ENCODE measurements at regions not wholly inside any gene's neighbourhood (a gene's known extent, or its start where the extent isn't known, plus 50 kb on each side); places are given as distances from the start of the nearest gene placed in this dataset.
A peak's percentile ranks its signal among the peaks of the same experiment; 100 is the strongest.
"Not testable (repeated sequence)": the region's sequence is repeated elsewhere in the genome, so short reads cannot be mapped to it uniquely, and the experiment has no call there.

DNA sequence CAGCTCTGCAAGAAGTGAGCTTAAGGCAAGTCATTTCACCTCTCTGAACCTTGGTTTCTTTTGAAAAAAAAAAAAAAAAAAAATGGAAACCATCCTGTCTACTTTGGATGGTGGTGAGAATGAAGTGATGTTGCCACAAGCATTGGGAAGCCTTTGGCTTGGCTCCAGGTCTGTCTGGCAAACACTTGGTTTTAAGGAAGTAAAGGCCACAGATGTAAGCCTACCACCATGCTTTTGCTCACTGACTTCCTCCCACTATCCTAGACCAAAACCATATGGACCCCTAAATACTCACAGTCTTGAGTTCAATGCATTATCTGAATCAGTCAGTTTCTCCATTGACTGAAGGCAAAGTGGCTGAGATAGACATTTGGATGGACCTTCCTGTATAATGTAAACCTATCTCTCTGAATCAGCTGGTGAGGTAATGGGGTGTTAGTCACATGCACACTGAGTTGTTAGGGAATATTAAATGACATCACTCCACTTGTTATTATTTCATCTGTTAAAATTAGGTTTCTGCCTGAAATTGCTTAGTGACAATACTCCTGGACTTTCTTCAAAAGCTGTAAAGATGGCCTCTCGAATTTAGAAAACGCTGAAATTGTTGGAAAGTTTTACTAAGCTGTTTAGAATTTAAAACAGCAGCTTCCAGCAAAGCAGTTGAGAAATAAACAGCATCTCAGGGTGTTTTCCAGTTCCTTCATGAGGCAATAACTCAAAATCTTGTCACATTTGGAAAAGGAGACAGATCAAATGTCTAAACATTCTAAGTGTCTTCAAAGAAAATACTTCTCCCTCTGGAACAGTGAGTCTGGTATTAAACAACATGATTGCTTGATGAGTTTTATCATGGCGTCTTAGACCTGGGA lies 833.5 kb downstream of the DHX35 start:
- no peak for DNase-seq

DNA sequence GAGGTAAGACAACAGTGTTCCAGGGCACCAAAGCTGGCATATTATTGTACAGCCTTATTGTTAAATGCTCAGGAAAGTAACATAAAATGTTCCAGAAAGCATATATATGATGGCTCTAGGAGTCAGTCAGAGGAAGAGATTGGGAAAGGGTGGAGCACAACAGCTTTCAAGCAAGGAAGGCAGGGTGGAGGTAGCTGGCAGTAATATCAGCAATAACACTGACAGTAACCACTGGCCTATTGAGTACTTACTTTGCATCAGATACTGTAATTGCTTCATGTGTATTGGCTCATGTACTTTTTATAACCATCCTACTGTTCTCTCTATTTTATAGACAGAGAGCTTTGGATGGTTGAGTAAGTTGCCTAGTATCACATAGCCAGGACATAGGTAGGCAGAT lies 830.2 kb downstream of the DHX35 start:
- DNase-seq, result no peak

DNA sequence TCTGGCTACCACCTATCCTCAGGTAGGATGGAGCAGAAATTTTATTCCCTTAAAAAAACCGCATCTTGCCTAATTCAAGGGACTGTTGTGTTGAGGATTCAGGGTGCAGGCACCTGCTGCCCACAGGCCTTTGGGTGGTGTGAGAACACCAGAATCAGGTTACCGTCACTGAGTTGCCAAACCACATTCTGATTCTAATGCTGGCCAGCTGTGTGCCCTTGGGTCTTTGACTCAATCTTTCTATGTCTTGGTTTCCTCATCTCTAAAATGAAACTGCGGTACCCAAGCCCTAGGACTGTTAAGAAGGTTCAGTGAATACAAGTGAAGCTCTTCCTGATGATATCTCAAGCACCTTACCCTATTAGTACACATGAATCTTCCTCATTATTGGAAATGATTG lies 827.3 kb downstream of the DHX35 start:
- no peak for DNase-seq

DNA sequence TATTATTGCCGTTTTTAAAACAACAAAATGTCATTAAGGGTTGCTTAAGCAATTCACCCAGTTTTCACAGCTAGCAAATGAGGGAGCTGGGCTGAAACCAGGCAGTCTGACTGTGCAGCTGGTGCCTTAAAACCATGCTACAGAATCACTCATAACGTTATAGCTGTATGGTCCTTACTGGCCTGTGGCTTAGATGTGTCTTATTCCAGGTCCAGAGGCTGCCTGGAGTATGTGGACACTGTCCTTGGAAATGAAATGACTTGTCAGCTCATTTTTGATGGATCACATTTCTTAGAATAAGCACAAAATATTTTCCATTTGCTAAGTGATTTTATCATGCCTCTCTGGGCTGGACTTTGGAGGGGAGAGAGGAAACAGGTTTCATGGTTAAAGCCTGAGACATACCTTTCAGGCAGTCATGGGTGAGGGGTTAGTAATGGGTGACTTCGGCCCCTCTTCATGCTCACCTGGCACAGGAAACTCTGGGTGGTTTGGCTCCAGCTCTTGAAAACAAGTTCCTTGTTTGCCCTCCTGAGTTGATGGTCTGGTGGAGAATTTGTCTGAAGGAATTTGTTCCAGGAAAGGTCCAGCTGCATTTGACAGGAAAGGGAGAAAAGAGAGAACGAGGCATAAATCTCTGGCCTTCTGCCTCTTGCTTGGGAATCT lies 823.2 kb downstream of the DHX35 start:
- no peak for DNase-seq

DNA sequence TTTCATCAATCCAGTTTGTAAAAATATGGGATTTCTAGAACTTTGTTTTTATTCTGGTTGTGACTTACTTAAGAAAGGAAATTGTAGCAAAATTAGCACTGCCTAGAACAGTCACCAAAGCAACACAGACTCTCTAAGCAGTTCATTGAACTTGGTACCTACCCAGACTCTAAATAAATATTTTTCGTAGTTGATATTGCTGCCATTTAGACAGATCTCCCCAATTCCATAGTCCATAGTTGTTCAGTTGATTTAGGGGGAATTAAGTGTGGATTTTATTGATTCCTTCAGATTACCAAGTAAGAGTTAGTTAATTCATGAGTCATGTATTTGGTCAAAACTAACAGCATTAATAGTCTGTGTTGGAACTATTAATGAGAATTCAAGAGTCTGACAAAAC lies 822.5 kb downstream of the DHX35 start:
- no peak for DNase-seq

DNA sequence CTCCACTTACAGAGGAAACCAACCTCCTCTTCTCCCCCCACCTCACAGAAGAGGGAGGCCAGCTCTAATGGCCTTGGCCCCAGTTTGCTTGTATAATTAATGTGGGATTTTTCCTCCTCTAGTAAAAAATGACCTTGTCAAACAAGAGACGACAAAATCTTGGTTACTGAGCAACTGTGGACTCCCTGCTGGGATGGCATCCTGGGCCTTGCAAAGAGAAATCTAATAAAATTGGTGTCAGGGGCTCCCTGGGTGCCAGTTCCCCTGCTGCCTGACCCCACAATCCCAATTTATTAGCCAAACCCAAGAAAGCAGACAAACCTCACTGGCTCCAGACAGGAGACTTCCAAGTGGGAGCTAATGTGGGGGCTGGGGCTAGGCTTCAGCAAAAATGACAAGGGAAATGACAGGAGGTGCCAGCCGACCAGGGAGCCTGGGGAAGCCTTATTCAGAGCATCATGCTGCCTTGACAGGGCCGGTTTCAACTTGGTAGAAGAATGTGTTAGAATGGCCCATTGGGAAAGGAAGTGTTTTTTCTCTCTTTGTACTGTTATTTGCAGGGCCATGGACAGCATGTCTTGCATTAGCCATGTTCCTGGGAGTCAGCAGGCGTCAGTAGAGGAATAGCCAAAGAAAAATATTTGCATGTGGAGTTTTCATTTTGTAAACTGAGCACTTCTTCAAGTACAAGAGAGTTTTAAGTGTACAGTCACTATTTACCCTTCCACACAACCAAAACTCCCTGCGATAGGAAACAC lies 816.9 kb downstream of the DHX35 start:
- no peak for DNase-seq

DNA sequence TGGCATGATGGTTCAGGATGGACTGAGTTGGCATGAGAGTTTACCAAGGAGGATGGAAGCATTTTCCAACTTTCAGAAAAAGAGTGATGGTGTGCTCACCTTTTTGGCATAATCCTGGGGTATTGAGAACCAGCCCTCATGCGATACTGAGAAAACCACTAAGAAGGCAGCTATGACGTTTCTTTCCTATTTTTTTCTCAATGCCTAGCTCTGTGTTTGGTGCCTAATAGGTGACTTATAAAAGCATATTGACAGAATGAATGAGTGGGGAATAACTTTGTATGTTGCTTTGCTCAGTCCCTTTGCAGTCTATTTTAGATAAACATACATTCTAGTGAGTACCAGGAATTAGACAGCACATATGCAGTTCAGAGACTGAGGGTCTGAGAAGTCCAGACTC lies 816.3 kb downstream of the DHX35 start:
- no peak for DNase-seq

DNA sequence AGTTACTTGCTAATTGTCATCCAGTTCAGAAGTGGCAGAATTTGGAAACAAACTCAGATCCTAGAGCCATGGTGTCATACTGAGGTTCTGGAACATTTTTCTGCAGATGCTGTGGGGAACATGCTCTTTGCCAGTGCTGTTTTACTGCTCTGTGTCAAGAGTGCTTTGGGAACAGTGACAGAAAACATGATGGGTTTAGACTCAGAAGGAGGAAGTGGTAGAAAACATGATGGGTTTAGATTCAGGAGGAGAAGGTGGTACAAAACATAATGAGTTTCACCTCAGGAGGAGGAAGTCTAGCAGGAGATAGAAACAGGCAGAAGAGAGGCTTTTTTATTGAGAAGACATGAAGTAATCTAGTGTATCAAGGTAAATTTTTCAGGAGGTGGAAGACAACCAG lies 815.5 kb downstream of the DHX35 start:
- DNase-seq, result no peak

DNA sequence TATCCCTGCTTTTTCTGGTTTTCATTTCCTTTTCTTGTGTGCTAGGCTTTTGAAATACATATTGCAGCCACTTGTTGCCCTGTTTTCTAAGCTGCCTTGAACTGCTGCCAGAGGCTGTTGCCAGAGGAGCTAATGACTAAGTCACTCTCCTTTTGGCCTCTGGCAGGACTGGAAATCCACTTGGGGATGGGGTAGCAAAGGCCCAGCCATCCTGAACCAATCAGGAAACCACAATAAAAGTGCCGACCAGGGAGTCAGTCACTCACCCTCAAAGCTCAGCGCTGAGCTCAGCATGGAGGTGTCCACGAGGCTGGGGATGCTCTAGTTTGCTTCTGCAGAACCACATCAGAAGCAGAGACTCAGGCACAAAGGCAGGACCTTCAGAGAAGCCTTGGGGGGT lies 813.0 kb downstream of the DHX35 start:
- DNase-seq, result peak; percentile 45

DNA sequence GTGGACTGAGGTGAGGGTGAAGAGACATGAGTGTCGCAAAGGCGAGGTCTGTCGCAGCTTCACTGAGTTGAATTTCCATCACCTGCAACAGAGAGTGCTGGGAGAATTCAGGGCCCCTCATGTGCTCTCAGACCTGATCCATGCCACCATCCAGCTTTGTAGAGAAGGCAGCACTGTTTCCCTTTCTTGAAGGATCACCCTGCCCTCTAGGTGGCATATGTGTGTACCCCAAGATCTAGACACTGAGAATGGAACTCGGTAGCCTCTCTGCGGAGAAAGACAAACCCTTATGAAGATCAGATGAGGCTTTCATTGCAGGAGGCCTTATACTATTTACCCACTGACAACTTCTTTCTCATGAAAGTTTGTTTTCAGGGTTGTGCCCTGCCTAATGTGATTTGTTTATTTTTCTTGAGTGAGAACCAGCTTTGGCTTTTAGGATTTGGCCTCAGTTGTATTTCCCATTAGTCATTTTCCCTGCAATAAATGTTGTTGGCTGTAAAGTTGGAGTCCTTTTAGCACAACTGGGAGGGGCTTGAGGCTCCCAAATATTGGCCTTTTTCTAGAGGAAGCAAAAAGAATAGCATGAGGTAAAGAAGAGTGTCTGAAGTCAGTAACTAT lies 811.3 kb downstream of the DHX35 start:
- no peak for DNase-seq

DNA sequence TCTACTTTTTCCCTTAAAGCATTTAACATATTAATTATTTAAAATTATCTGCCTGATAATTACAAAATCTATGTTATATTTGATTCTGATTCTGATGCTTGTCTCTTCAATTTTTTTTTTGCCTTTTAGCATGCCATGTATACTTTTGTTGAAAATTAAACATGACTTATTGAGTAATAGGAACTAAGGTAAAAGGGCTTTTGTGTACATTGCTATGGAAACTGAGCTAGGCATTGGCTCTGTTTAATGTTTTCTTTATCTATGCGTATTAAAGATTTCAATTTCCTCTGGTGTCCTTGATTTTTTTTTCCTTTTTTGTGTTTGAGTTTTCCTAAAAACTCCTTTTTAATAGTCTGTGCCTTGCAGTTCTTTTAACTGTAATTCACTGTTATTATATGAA lies 805.2 kb downstream of the DHX35 start:
- DNase-seq, result no peak

DNA sequence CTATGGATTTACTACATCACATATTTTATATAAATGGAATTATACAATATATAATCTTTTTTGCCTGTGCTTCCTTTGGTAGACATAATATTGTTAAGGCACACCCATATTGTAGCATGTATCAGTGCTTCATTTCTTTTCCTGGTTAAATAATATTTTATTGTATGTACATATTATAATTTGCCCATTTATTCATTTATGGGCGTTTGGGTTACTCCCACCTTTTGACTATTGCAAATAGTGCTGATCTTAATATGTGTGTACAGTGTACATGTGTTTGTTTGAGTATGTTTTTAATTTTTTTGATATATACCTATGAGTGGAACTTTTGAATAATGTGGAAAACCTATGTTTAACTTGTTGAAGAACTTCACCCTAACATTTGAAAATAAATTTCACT lies 804.2 kb downstream of the DHX35 start:
- no peak for DNase-seq

DNA sequence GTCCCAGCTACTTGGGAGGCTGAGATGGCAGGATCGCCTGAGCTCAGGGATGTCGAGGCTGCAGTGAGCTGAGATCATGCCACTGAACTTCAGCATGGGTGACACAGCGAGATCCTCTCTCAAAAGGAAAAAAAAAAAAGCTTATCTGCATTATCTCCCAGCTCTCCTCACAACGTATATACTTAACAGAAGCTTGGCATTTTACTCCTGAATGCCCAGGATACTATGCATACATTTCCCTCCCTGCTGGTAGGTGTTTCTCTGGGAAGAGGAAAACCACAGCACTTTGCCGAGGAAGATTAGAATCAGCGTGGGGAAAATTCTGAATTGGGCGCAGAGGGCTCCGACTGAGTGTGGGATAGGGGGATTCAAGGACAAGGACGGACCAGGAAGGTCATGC lies 800.6 kb downstream of the DHX35 start:
- DNase-seq, result no peak

DNA sequence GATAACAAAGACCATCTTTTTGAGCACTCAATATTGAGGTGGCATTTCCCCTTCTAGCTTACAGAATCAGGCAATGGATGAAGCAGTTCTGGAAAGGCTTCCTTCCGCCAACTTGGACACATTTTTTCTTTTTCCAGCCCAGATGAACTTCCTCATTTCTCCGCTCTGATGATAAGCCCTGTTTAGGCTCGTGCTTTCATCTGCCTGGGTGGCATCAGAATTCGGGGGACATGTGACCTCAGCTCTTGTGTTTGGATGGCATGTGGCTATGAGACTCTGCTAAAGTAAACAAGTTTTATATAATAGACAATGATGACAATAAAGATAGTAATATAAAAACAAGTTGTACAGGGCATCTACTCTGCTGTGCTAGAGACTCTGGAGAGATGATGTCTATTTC lies 796.7 kb downstream of the DHX35 start:
- no peak for DNase-seq

DNA sequence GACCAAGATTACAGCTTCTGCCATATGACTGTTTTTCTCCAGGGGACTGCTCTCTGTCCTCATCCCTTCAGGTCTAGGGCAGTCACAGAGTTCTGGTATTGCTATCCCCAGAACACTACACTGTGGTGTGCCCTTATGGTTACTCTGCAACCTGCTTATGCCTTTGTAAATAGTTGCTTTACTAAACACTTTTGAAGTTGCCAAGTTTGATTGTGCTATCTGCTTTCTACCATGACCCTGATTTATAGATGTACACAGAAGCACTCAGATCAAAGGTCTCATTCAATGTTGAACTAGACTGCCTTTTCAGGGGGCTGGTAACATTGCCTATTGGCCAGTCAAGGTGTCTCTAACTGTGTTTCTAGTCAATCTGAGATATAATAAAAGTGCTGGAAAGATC lies 794.7 kb downstream of the DHX35 start:
- DNase-seq, result no peak

DNA sequence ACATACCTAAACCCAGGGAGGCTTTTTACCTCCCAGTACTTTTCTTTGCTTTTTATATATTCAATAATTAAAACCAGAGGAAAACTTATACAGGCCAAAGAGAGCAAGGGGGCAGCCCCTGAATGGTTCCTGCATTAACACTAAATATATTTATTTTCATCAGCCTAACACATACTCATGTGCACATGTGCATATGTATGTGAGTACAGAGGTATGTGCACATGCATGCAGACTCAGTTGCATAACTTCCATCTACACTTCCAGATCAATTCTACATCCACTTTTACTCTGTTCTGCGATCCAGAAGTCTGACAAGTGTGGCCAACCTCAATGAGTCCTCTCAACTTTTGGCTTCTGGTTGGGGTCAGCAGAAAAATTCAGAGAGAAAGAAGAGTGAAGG lies 794.2 kb downstream of the DHX35 start:
- DNase-seq, result no peak

DNA sequence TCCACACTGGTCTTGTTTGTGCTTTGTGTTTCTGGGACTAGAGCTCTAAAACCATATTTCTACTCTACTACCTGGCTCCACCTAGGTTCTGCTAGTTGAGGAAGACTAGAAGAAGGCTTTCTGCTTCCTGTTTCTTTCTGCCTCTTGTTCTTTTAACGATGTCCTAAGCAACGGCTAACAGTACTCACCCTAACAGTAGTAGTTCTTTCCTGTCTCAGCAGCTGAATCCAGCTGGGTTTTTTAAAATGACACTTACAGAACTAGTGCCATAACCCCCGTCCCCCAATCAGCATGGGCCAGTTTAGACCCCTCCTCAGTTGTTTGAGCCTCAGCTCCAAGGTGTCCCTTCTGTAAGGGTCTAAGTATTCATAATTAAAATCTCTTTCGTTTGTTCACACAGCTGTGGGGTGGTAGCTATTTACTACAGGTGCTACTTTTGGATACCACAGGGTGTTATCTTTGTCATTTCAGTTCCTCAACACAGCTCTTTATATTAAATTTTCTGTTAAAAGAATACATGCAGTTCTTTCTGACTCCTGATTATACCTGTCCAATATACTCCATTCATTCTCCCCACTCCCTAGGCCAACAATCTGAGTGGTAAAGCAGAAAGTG lies 790.2 kb downstream of the DHX35 start:
- DNase-seq, result no peak

DNA sequence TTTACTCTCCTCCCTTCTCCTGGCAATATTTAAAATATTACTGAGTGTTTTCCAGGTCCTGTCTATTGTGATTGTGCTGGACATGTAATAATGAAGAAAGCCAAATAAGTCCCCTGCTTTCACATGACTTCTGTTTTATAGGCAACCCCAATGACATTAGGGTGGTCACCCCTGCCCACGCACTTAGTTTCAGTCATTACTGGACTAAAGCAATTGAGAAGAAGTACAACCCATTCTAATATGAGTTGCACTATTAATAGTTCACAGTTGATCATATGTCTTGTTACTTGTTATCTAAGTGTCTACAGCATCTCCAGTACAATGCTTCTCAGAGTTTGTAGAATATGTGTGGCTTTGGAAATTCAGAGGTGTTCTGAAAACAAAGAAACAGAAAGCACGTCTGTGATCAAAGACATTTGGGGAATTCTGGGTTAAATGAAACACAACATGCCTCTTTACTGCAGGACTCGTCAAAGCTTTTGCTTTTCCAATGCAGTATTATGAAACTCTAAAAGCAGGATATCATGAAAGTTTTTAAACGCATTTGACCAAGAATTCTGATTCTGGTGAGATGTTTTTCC lies 789.5 kb downstream of the DHX35 start:
- no peak for DNase-seq

DNA sequence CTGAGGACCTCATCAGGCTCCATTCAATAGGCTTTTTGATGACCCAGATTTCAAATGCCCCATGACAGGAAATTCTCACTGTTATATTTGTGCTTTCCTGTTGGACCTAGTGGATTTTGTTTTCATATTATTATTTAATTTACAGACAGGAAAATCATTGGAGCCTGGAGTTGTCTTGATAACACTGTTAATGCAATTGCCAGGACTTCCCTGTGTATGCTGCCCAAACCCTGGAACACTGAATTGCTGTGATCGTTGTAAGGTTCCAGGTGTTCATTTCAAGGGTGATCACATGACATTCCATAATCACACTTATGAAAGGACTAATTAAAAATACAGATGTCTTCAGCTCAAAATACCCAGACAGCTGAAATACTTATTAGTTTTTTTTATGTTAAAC lies 783.2 kb downstream of the DHX35 start:
- DNase-seq, result no peak

DNA sequence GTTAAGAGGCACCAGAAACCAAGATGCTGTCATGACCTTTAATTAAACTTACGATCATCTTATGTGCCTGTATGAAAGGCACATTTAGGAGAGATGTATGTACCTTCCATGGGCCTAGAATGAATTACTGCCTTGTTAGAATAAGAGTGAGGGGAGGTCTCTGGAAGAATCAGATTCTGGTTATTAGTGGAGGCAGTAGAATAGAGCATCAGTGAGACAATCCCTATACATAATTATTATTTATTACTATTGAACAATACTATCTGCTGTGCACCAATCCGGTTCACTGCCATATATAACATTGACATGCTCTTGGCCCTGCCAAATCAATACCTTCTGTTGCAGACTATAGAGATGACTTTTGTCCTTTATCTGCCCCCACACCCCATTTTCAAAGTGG lies 776.5 kb downstream of the DHX35 start:
- DNase-seq, result no peak

DNA sequence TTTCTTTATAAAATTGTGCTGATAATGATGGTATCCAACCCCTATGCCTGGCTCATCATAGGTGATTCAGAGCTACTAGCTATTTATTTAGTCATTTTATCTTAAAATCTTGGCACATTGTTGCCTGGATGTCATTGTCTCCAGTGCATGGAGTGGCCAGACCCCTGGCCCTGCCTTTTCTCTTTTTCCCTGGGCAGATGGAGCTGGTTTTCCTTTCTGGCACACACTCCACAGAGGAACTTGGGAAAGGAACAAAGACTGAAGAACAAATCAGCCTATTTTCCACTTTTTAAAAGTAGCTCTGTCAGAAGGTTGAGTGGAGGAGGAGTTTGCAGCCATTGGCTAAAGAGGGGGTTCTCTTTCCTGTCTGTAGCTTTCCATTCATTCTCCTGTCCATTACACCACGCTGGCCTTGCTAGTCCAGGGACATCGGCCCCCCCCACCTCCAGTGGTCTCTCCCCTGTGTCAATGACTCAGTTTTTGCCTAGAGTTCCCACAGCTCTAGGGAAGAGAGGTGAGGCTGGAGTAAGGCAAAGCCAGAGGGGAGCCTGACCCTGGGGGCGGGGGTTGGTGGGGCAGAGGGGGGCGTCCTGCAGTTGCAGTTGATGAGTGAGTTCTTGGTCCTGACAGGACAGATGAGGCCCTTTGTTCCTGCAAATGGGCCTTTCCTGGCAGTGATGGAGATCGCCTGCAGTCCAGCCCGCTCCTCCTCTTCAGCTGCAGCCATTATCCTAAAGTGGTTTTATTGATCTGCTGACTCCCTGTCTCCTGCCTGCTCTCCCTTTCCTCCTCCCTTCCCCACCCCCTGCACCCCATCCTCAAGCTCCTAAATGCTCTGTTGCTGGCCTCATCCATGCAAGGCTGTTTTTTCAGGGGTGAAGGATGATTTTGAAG lies 774.5 kb downstream of the DHX35 start:
- no peak for DNase-seq

DNA sequence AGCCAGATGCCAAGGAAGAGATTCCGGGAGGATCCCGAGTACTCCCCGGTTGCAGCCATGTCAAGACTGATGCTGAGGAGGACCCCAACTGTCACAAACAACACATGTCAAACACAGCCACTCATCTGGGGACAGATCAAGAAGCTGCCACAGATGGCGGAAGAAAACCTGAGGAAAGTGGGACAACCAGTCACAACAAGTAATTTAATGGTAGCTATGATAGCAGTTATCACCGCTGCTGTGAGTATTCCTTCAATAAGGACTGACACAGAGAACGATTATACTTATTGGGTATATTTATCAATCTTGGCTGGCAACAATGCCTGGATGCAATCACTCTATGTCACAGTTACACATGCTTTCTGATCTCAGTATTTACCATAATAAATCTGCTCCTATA lies 763.4 kb downstream of the DHX35 start:
- DNase-seq, result not testable (repeated sequence)

Measured in NCI-H446 treated with DMSO at 0.1 percent for 48 hours (cell line).